ENCODE measurements at regions not wholly inside any gene's neighbourhood (a gene's known extent, or its start where the extent isn't known, plus 50 kb on each side); places are given as distances from the start of the nearest gene placed in this dataset.

DNA sequence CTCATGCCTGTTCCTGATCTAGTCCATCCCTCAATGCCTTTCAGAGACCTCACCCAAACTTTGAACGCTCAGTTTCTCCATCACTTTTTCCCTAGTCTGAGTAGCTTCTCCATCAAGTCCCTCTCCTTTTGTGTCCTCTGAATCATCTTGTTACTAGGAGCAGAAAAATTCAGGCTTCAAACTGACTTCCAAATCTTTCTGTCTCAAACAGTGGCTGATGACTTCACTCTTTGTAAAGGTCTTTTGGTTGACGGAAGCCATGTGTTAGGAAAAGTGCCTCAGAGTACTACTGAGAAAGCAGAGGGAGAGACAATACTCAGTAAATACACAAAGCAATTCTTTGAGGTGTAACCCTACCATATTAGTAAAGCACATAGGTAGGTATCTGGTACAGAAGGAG is 65.7 kb upstream of the CAMK2D start:
- TF ChIP-seq, protein P1, sequence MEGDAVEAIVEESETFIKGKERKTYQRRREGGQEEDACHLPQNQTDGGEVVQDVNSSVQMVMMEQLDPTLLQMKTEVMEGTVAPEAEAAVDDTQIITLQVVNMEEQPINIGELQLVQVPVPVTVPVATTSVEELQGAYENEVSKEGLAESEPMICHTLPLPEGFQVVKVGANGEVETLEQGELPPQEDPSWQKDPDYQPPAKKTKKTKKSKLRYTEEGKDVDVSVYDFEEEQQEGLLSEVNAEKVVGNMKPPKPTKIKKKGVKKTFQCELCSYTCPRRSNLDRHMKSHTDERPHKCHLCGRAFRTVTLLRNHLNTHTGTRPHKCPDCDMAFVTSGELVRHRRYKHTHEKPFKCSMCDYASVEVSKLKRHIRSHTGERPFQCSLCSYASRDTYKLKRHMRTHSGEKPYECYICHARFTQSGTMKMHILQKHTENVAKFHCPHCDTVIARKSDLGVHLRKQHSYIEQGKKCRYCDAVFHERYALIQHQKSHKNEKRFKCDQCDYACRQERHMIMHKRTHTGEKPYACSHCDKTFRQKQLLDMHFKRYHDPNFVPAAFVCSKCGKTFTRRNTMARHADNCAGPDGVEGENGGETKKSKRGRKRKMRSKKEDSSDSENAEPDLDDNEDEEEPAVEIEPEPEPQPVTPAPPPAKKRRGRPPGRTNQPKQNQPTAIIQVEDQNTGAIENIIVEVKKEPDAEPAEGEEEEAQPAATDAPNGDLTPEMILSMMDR (conservative IDR thresholded peaks at IDR 0.05; ENCODE audit: low read depth, low read length): no peak
- TF ChIP-seq EZH2 (IDR thresholded peaks at IDR 0.05; ENCODE audit: borderline replicate concordance, low read depth, low read length, poor library complexity, severe bottlenecking): no peak
- H3K36me3 ChIP-seq (ENCODE audit: insufficient read depth, low read length, poor library complexity, severe bottlenecking): no peaks in the 10 kb centered on the region
- BruUV-seq (replicated peaks): no TSS peak
- intact Hi-C loops (cut with micrococcal nuclease; ENCODE audit: unreplicated experiment): no loop called here
- CTCF ChIA-PET: no interaction called here
- no peak overlapping the region for H3K4me3 ChIP-seq (ENCODE audit: low read depth, low read length, poor library complexity, severe bottlenecking)
- H3K9me3 ChIP-seq (ENCODE audit: low read depth, low read length, poor library complexity, severe bottlenecking): no peaks in the 10 kb centered on the region
- no peaks in the 10 kb centered on the region for H3K27me3 ChIP-seq (replicated peaks; ENCODE audit: insufficient read depth, low read depth, low read length, poor library complexity)
- peaks cover 5% of the 10 kb centered on the region for H3K4me1 ChIP-seq (ENCODE audit: insufficient read depth, low read length, poor library complexity, severe bottlenecking)
- no peak overlapping the region for H3K27ac ChIP-seq (ENCODE audit: low read depth, low read length, poor library complexity, severe bottlenecking)
- no peak for DNase-seq (ENCODE audit: low spot score)
- POLR2A ChIA-PET (ENCODE audit: low non-redundant PET): no interaction called here

GRCh38 chr4:113826421-113826820 is 64.9 kb upstream of the CAMK2D start:
- peaks cover 5% of the 10 kb centered on the region for H3K4me1 ChIP-seq (ENCODE audit: insufficient read depth, low read length, poor library complexity, severe bottlenecking)
- no peak for DNase-seq (ENCODE audit: low spot score)
- no peak overlapping the region for H3K4me3 ChIP-seq (ENCODE audit: low read depth, low read length, poor library complexity, severe bottlenecking)
- H3K36me3 ChIP-seq (ENCODE audit: insufficient read depth, low read length, poor library complexity, severe bottlenecking): no peaks in the 10 kb centered on the region
- no peaks in the 10 kb centered on the region for H3K9me3 ChIP-seq (ENCODE audit: low read depth, low read length, poor library complexity, severe bottlenecking)
- TF ChIP-seq, protein P1 (conservative IDR thresholded peaks at IDR 0.05; ENCODE audit: low read depth, low read length): no peak
- TF ChIP-seq EZH2 (IDR thresholded peaks at IDR 0.05; ENCODE audit: borderline replicate concordance, low read depth, low read length, poor library complexity, severe bottlenecking): no peak
- no TSS peak for BruUV-seq (replicated peaks)
- POLR2A ChIA-PET (ENCODE audit: low non-redundant PET): no interaction called here
- no peaks in the 10 kb centered on the region for H3K27me3 ChIP-seq (replicated peaks; ENCODE audit: insufficient read depth, low read depth, low read length, poor library complexity)
- no peak overlapping the region for H3K27ac ChIP-seq (ENCODE audit: low read depth, low read length, poor library complexity, severe bottlenecking)
- CTCF ChIA-PET: no interaction called here
- intact Hi-C loops (cut with micrococcal nuclease; ENCODE audit: unreplicated experiment): no loop called here

- H3K4me1 ChIP-seq (ENCODE audit: insufficient read depth, low read length, poor library complexity, severe bottlenecking): peaks cover 5% of the 10 kb centered on the region
- CTCF ChIA-PET: no interaction called here
- POLR2A ChIA-PET (ENCODE audit: low non-redundant PET): no interaction called here
- H3K9me3 ChIP-seq (ENCODE audit: low read depth, low read length, poor library complexity, severe bottlenecking): no peaks in the 10 kb centered on the region
- TF ChIP-seq EZH2 (IDR thresholded peaks at IDR 0.05; ENCODE audit: borderline replicate concordance, low read depth, low read length, poor library complexity, severe bottlenecking): no peak
- TF ChIP-seq, protein P1 (conservative IDR thresholded peaks at IDR 0.05; ENCODE audit: low read depth, low read length): no peak
- DNase-seq (ENCODE audit: low spot score): no peak
- no TSS peak for BruUV-seq (replicated peaks)
- intact Hi-C loops (cut with micrococcal nuclease; ENCODE audit: unreplicated experiment): no loop called here
- no peaks in the 10 kb centered on the region for H3K36me3 ChIP-seq (ENCODE audit: insufficient read depth, low read length, poor library complexity, severe bottlenecking)
- H3K27ac ChIP-seq (ENCODE audit: low read depth, low read length, poor library complexity, severe bottlenecking): no peak overlapping the region
- no peak overlapping the region for H3K4me3 ChIP-seq (ENCODE audit: low read depth, low read length, poor library complexity, severe bottlenecking)
- no peaks in the 10 kb centered on the region for H3K27me3 ChIP-seq (replicated peaks; ENCODE audit: insufficient read depth, low read depth, low read length, poor library complexity)
These were observed 63.7 kb upstream of the CAMK2D start for GRCh38 chr4:113825272-113825671.
